ENCODE measurements at regions not wholly inside any gene's neighbourhood (a gene's known extent, or its start where the extent isn't known, plus 50 kb on each side); places are given as distances from the start of the nearest gene placed in this dataset.

DNA sequence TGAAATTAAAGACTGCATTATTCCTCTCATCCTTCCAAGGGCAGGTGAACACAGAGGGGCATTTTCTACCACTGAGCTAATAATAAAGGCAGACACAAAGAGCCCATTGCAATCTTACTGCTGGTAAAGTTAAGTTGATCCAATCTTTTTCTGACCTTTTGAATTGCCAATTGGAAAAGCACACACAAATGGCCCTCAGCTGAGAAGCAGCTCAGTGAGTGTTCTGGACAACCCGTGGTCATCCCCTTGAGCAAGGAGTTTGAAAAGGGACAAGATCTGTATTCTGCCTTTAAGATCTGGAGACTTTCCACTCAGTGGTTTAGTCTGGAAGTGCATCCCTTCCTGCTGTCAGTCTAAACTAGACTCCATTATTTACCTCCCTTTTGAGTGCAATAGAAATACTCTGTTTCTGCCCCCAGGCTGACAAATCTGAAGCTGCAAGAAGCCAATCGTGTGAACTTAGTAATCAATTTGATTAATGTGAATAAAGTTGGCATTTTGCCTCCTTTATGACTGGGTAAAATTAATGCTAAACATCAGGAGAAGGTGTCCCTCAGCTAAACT lies 835.7 kb downstream of the MAT2B start:
- ATAC-seq = no peak
- DNase-seq = no peak
- no peak overlapping the region for H3K27ac Mint-ChIP-seq
- peaks cover 0 to 10% (median 3%) of the 10 kb centered on the region in 9 donors for H3K9me3 Mint-ChIP-seq
- POLR2A ChIA-PET = no interaction called here
- H3K36me3 Mint-ChIP-seq = no peaks in the 10 kb centered on the region
- H3K27me3 Mint-ChIP-seq = no peaks in the 10 kb centered on the region
- H3K4me1 Mint-ChIP-seq = no peaks in the 10 kb centered on the region
- H3K4me3 Mint-ChIP-seq = no peak overlapping the region

DNA sequence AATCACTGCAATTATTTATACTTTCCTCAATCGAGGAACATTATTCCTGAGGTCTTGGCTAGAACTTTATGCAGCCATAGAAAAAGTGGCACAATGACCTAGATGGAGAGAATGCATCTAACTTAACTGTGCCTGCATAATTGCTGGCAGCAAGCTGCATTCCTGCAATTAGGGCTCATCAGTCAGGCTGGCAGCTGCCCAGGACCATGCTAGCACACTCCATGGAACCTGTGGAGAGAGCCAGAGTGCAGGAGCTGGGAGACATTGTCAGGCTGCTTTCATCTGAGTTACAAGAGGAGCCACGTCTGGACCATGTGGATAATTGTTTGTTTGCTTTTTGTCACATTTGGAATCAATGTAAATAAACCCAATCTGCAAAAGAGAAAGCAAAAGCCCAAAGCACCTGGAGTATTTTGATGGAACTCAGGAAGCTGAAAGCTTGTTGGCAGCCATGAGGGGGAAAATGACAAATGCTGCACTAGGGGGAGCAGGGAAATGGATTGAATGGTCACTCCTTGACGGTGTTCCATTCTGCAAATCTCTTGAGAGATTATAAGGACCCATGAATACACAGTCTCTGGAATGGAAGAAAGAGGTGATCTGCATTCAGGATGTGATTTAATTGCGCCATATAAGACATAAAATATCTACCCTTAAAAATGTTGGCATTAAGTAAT lies 839.9 kb downstream of the MAT2B start:
- no peaks in the 10 kb centered on the region for H3K4me1 Mint-ChIP-seq
- DNase-seq = no peak
- H3K36me3 Mint-ChIP-seq = peaks cover 0 to 4% (median 0%) of the 10 kb centered on the region in 3 donors
- H3K4me3 Mint-ChIP-seq = no peak overlapping the region
- POLR2A ChIA-PET = no interaction called here
- ATAC-seq = no peak
- H3K9me3 Mint-ChIP-seq = peaks cover 0 to 25% (median 3%) of the 10 kb centered on the region in 9 donors
- H3K27ac Mint-ChIP-seq = no peak overlapping the region
- H3K27me3 Mint-ChIP-seq = no peaks in the 10 kb centered on the region

DNA sequence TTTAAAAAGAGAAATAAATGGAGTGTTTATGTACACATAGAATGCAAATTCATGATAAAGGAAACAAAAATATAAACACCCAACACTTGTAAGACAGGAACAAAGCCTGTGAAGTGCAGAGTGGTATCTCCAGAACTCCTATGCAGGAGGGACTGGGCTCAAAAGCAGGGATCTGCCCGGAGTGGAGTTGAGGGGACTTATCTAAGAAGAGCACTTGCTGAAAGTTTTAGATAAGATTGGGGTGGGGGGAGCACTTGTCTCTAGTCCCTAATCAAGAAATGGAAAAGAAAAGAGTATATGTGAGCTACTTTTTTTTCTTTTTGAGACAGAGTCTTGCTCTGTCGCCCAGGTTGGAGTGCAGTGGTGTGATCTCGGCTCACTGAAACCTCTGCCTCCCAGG lies 840.4 kb downstream of the MAT2B start:
- no peak for DNase-seq
- H3K27me3 Mint-ChIP-seq = no peaks in the 10 kb centered on the region
- H3K9me3 Mint-ChIP-seq = peaks cover 0 to 30% (median 3%) of the 10 kb centered on the region in 9 donors
- POLR2A ChIA-PET = no interaction called here
- H3K4me1 Mint-ChIP-seq = no peaks in the 10 kb centered on the region
- no peak for ATAC-seq
- H3K27ac Mint-ChIP-seq = no peak overlapping the region
- no peak overlapping the region for H3K4me3 Mint-ChIP-seq
- peaks cover 0 to 4% (median 0%) of the 10 kb centered on the region in 3 donors for H3K36me3 Mint-ChIP-seq

DNA sequence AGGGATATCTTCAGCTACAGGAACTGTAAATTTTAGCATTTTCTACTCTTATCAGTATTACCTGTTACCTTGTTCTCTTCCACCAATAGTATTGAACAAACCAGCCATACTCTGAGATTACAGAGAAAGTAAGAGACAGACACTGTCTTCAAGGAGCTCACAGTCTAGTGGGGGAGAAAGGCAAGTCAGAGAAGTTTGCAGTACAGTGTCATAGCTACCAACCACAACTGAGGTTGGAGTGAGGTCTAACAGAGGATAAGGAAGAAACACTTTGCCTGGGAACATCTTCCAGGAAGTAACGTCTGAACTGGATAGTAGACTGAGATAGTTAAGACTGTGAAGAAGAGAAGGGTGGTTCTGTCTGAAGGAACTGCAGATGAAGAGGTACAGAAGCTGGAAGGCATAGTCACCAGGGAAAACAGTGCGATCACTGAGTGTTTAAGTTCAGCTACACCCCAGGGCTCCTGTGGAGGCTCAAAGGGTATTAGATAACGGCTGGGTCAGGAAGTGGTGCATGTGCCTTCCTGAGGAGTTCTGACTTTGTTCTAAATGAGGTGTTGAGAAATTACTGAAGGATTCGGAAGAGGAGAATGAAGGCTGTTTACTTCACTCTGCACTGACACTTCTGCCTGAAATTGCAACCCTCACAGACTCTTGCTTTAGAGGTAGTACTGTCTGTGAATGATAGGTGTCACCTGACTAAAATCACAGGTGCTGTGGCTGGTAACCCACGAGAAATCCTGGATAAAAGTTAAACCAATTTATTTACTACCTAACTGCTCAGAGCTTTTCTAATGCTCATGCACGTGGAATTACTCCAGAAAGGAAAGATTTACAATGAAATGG lies 841.6 kb downstream of the MAT2B start:
- Mint-ChIP-seq H3K27me3 (no peaks in the 10 kb centered on the region), H3K4me1 (no peaks in the 10 kb centered on the region), H3K27ac (no peak overlapping the region), H3K4me3 (no peak overlapping the region), H3K36me3 (peaks cover 0 to 4% (median 0%) of the 10 kb centered on the region in 3 donors), H3K9me3 (peaks cover 0 to 32% (median 3%) of the 10 kb centered on the region in 9 donors)
- DNase-seq = no peak
- no peak for ATAC-seq
- POLR2A ChIA-PET = no interaction called here

DNA sequence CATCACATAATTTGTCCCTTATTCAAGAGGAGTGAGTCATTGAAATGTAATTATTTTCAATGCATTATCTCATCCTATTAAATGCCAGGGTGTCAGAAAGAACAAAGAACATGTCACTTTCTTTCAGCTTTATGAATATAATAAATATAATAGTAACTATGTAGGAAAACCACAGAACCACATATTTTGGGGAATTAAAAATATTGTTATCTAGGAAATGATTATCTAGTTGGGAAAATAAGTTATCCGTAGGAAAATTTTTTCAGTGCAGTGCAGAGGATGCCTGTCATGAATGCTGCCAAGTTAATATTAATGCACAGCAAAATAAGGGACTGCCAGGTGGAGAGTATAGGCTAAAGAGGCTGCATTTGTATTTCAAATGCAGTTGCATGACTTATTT lies 844.8 kb downstream of the MAT2B start:
- Mint-ChIP-seq H3K36me3 (peaks cover 0 to 4% (median 0%) of the 10 kb centered on the region in 3 donors), H3K4me3 (no peak overlapping the region), H3K4me1 (no peaks in the 10 kb centered on the region), H3K27ac (no peak overlapping the region), H3K27me3 (peaks cover 0 to 1% (median 0%) of the 10 kb centered on the region in 5 donors), H3K9me3 (peaks cover 0 to 32% (median 2%) of the 10 kb centered on the region in 9 donors)
- no peak for ATAC-seq
- POLR2A ChIA-PET = no interaction called here
- DNase-seq = no peak

GRCh38 chr5:164351245-164351834 lies 845.9 kb downstream of the MAT2B start:
- DNase-seq (no peak), ATAC-seq (no peak)
- POLR2A ChIA-PET = no interaction called here
- Mint-ChIP-seq H3K4me3 (no peak overlapping the region), H3K36me3 (peaks cover 0 to 4% (median 0%) of the 10 kb centered on the region in 3 donors), H3K4me1 (no peaks in the 10 kb centered on the region), H3K27me3 (peaks cover 0 to 1% (median 0%) of the 10 kb centered on the region in 5 donors), H3K9me3 (peaks cover 0 to 31% (median 3%) of the 10 kb centered on the region in 9 donors), H3K27ac (no peak overlapping the region)

GRCh38 chr5:164352695-164353094 lies 847.3 kb downstream of the MAT2B start:
- Mint-ChIP-seq H3K4me3 (no peak overlapping the region), H3K4me1 (no peaks in the 10 kb centered on the region), H3K36me3 (peaks cover 0 to 4% (median 0%) of the 10 kb centered on the region in 3 donors), H3K27ac (no peak overlapping the region), H3K9me3 (peaks cover 0 to 21% (median 2%) of the 10 kb centered on the region in 9 donors), H3K27me3 (peaks cover 0 to 1% (median 0%) of the 10 kb centered on the region in 5 donors)
- DNase-seq (no peak), ATAC-seq (no peak)
- POLR2A ChIA-PET = no interaction called here

- DNase-seq (no peak), ATAC-seq (no peak)
- POLR2A ChIA-PET = no interaction called here
- Mint-ChIP-seq H3K4me1 (no peaks in the 10 kb centered on the region), H3K27me3 (peaks cover 0 to 1% (median 0%) of the 10 kb centered on the region in 5 donors), H3K36me3 (peaks cover 0 to 4% (median 0%) of the 10 kb centered on the region in 3 donors), H3K9me3 (peaks cover 0 to 21% (median 2%) of the 10 kb centered on the region in 9 donors), H3K4me3 (no peak overlapping the region), H3K27ac (no peak overlapping the region)
Measured at GRCh38 chr5:164353155-164353554, 847.7 kb downstream of the MAT2B start.

DNA sequence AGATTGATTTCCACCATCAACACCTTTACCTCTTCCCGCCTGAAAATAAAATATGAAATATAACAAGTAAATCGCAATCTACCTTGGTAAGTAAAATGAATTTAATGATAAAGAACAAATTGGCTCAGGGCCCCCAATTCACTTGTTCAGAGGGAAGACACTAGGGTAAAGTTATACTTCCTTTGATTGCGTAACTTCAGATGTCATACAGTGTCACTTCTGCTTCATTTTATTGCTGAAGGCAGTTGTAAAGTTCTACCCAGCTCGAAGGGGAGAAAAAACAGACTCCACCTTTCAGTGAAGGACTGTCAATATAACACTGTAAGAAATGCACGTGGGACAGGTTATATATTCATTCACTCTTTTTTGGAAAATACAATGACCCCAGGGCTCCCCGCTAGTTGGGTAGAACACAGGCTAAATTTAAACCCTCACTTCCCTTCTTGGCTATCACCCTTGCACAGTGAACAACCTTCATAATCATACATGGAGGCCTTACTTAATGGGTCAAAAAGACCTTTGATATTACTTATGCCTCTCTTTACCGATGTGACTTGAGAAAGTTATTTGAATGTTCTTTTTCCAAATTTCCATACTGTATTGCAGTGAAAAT lies 848.8 kb downstream of the MAT2B start:
- Mint-ChIP-seq H3K27me3 (peaks cover 0 to 1% (median 0%) of the 10 kb centered on the region in 5 donors), H3K4me1 (no peaks in the 10 kb centered on the region), H3K27ac (no peak overlapping the region), H3K9me3 (peaks cover 0 to 18% (median 2%) of the 10 kb centered on the region in 9 donors), H3K4me3 (no peak overlapping the region), H3K36me3 (peaks cover 0 to 4% (median 0%) of the 10 kb centered on the region in 3 donors)
- ATAC-seq (no peak), DNase-seq (no peak)
- POLR2A ChIA-PET = no interaction called here

- DNase-seq (no peak), ATAC-seq (no peak)
- Mint-ChIP-seq H3K27me3 (peaks cover 0 to 1% (median 0%) of the 10 kb centered on the region in 5 donors), H3K4me3 (no peak overlapping the region), H3K9me3 (peaks cover 0 to 12% (median 5%) of the 10 kb centered on the region in 9 donors), H3K4me1 (no peaks in the 10 kb centered on the region), H3K27ac (no peak overlapping the region), H3K36me3 (no peaks in the 10 kb centered on the region)
- POLR2A ChIA-PET = no interaction called here
Measured at GRCh38 chr5:164355267-164355830, 849.9 kb downstream of the MAT2B start.

GRCh38 chr5:164356790-164357189 lies 851.4 kb downstream of the MAT2B start:
- Mint-ChIP-seq H3K4me1 (no peaks in the 10 kb centered on the region), H3K4me3 (no peak overlapping the region), H3K36me3 (no peaks in the 10 kb centered on the region), H3K9me3 (peaks cover 0 to 10% (median 0%) of the 10 kb centered on the region in 9 donors), H3K27me3 (peaks cover 0 to 1% (median 0%) of the 10 kb centered on the region in 5 donors), H3K27ac (no peak overlapping the region)
- ATAC-seq (no peak), DNase-seq (no peak)
- POLR2A ChIA-PET = no interaction called here

DNA sequence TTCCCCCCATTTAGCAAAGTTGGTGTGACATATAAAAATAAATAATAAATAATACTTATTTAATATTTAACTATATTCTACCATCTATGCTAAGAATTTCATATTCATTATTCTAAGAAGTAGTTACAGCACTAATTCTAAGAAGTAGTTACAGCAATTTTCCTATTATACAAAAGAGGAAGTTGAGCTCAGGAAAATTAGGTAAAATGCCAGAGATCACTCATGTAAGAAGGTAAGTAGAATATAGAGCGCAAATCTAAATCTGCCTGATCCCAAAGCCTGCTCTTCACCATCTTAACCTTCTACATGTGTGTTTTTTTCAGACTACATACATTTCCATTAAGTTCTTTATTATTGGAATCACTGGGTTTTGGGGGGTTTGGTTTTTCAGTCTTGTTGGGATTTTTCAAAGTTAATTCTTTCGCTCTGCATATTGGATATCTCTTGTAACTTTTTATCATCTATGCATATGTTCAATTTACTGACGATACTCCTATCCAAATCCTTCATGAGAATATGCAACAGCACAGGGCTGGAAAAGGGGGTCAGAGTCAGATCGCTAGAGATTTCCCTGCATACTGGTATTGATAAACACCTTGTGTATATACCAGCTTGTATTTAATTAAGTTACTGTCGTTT lies 852.1 kb downstream of the MAT2B start:
- H3K4me3 Mint-ChIP-seq = no peak overlapping the region

More for the DNA sequence above, 852.1 kb downstream of the MAT2B start:
- no peaks in the 10 kb centered on the region for H3K4me1 Mint-ChIP-seq
- ATAC-seq = no peak
- POLR2A ChIA-PET = no interaction called here
- peaks cover 0 to 13% (median 0%) of the 10 kb centered on the region in 9 donors for H3K9me3 Mint-ChIP-seq
- H3K36me3 Mint-ChIP-seq = no peaks in the 10 kb centered on the region
- H3K27me3 Mint-ChIP-seq = no peaks in the 10 kb centered on the region
- no peak overlapping the region for H3K27ac Mint-ChIP-seq
- DNase-seq = no peak
